Inferior parietal cortex (tissue), 1 donor: ENCODE measurements at regions not wholly inside any gene's neighbourhood (a gene's known extent, or its start where the extent isn't known, plus 50 kb on each side); places are given as distances from the start of the nearest gene placed in this dataset.

Source experiments
- DNase-seq: peaks from one replicate; pipeline ENCODE4 v3.0.0-alpha.2; 2016; ENCODE audit errors: extremely low spot score

- DNase-seq, result no peak
These were observed 58.2 kb downstream of the MEX3B start for GRCh38 chr15:81987628-81988027.

- DNase-seq, result no peak
These were observed 62.3 kb downstream of the MEX3B start for GRCh38 chr15:81983497-81983896.

- no peak for DNase-seq
These were observed 63.0 kb downstream of the MEX3B start for GRCh38 chr15:81982808-81983207.

- peak; percentile 54 for DNase-seq
These were observed 63.9 kb downstream of the MEX3B start for GRCh38 chr15:81981908-81982307.

- no peak for DNase-seq
These were observed 68.4 kb downstream of the MEX3B start for GRCh38 chr15:81977464-81977863.

- no peak for DNase-seq
These were observed 77.1 kb downstream of the MEX3B start for GRCh38 chr15:81968691-81969090.

GRCh38 chr15:81966631-81967030 is 79.2 kb downstream of the MEX3B start:
- DNase-seq, result no peak

GRCh38 chr15:81962482-81962881 is 83.3 kb downstream of the MEX3B start:
- DNase-seq, result no peak

GRCh38 chr15:81959196-81959595 is 86.6 kb downstream of the MEX3B start:
- DNase-seq, result no peak

- DNase-seq, result no peak
These were observed 88.1 kb downstream of the MEX3B start for GRCh38 chr15:81957698-81958097.

GRCh38 chr15:81955382-81956062 is 90.3 kb downstream of the MEX3B start:
- DNase-seq, result no peak

- no peak for DNase-seq
These were observed 91.5 kb downstream of the MEX3B start for GRCh38 chr15:81954158-81954783.

GRCh38 chr15:81950841-81951414 is 94.9 kb downstream of the MEX3B start:
- no peak for DNase-seq

GRCh38 chr15:81948751-81949150 is 97.1 kb downstream of the MEX3B start:
- no peak for DNase-seq

- DNase-seq, result no peak
These were observed 97.6 kb downstream of the MEX3B start for GRCh38 chr15:81948222-81948621.

GRCh38 chr15:81947548-81947947 is 98.3 kb downstream of the MEX3B start:
- DNase-seq, result no peak

GRCh38 chr15:81945014-81945615 is 100.7 kb downstream of the MEX3B start:
- peak; percentile 8 for DNase-seq

- DNase-seq, result no peak
These were observed 103.1 kb downstream of the MEX3B start for GRCh38 chr15:81942655-81943195.

GRCh38 chr15:81942157-81942556 is 103.7 kb downstream of the MEX3B start:
- no peak for DNase-seq

GRCh38 chr15:81941479-81941878 is 104.3 kb downstream of the MEX3B start:
- DNase-seq, result no peak

GRCh38 chr15:81940467-81941451 is 105.1 kb downstream of the MEX3B start:
- DNase-seq, result no peak
